NCI-H510A treated with DMSO at 0.1 percent for 48 hours (cell line): ENCODE measurements at regions not wholly inside any gene's neighbourhood (a gene's known extent, or its start where the extent isn't known, plus 50 kb on each side); places are given as distances from the start of the nearest gene placed in this dataset.
"Not testable (repeated sequence)": the region's sequence is repeated elsewhere in the genome, so short reads cannot be mapped to it uniquely, and the experiment has no call there.

ENCODE experiments used
- DNase-seq: peaks from one replicate; lab custom pipeline; 2025; lab: John Stamatoyannopoulos, UW

DNA sequence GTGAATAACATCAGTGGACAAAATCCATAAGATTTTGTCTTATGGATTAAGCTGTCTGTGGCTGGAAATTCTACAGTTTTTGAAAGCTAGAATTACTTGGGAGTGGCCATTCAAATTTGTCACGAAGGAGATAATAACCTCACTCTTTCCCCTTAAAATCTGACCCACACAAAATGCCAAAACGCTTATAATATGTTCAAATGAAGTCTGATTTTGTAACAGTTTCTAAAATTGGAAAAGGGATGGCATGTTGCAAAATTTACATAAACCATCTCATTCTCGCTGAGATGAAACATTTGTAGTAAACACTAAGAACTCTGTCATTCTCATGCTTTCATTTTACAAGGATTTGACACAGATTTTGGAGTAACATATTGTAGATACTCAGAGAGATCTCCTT, 112.7 kb downstream of the GJA1 start:
- no peak for DNase-seq

DNA sequence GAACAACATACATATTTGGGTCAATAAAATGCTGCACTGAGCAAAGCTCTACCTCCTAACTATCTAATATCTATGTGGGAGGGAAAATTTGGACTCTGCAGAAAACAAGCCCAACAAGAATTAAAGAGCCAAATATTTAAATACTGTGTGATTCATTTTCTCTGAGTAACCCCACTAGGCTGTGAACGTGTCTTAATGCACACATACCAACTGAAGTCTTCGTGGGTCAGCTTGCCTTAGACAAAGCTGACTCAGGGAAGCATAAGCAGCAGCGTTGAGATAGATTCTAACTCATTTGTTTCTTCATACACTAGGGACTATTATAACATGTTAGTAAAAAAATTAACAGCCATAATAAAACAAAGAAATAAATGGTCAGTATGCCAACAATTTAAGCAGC, 114.3 kb downstream of the GJA1 start:
- DNase-seq, result no peak

GRCh38 chr6:121550491-121551010, 115.1 kb downstream of the GJA1 start:
- no peak for DNase-seq

DNA sequence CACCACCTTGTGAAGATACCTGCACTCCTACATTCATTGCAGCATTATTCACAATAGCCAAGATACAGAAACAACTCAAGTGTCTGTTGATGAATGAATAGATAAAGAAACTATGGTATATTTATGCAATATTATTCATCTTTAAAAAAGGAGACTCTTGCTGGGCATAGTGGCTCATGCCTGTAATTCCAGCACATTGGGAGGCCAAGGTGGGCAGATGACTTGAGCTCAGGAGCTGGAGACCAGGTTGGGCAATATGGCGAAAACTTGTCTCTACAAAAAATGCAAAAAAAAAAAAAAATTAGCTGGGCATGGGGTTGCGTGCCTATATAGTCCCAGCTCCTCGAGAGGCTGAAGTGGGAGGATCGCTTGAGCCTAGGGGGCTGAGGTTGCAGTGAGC, 119.8 kb downstream of the GJA1 start:
- no peak for DNase-seq

DNA sequence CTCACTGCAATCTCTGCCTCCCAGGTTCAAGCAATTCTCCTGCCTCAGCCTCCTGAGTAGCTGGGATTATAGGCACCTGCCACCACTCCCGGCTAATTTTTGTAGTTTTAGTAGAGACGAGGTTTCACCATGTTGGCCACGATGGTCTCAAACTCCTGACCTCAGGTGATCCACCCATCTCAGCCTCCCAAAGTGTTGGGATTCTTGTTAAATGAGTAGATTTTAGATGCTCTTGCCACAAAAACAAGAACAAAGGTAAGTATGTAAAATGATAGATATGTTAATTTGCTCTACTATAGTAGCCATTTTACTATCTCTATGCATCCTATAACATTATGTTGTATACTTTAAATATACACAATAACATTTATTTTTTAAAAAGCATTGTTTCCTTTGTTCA, 120.7 kb downstream of the GJA1 start:
- DNase-seq, result not testable (repeated sequence)

DNA sequence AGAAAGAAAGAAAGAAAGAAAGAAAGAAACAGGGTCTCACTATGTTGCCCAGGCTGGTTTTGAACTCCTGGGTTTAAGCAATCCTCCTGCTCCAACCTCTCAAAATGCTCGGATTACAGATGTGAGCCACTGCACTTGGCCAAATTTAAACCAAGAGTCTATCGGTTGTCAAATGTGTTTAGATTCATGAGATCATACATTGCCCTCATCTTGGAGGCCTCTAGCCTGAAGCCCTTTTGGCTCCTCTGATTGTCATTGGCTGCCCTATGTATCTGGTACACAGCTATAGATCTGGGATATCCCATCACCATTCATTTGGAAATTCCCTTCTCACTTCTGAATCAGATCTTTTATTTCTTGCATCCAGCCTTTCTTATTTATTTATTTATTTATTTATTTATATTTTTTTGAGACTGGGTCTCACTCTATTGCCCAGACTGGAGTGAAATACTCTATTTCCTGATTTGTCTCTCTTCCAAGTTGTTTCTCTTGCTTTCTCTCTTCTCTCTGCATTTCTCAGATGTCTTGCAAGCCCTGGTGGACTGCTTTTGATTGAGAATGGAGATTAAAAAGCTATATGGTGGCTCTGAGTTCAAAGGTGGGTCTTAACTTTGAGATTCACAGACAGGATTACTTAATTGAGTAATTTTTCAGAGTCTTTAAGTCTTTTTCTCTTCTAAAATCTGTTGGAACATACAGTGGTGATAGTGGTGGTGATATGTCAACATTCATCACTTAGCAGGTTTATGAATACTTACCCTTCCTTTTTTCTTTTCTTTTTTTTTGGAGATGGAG, 121.9 kb downstream of the GJA1 start:
- no peak for DNase-seq

GRCh38 chr6:121559611-121560269, 124.3 kb downstream of the GJA1 start:
- DNase-seq, result no peak

- no peak for DNase-seq
Measured at GRCh38 chr6:121560476-121560875, 125.0 kb downstream of the GJA1 start.

- DNase-seq, result no peak
Measured at GRCh38 chr6:121563286-121563685, 127.8 kb downstream of the GJA1 start.

DNA sequence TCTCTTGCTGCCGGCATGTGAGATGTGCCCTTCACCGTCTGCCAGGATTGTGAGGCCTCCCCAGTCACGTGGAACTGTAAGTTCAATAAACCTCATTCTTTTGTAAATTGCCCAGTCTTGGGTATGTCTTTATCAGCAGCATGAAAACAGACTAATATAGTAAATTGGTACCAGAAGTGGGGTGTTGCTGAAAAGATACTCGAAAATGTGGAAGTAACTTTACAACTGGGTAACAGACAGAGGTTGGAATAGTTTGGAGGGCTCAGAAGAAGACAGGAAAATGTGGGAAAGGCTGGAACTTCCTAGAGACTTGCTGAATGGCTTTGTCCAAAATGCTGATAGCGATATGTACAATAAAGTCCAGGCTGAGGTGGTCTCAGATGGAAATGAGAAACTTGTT, 129.1 kb downstream of the GJA1 start:
- not testable (repeated sequence) for DNase-seq

GRCh38 chr6:121571455-121571854, 136.0 kb downstream of the GJA1 start:
- no peak for DNase-seq

GRCh38 chr6:121573481-121573880, 138.0 kb downstream of the GJA1 start:
- DNase-seq, result no peak

GRCh38 chr6:121578216-121578615, 142.8 kb downstream of the GJA1 start:
- DNase-seq, result no peak

DNA sequence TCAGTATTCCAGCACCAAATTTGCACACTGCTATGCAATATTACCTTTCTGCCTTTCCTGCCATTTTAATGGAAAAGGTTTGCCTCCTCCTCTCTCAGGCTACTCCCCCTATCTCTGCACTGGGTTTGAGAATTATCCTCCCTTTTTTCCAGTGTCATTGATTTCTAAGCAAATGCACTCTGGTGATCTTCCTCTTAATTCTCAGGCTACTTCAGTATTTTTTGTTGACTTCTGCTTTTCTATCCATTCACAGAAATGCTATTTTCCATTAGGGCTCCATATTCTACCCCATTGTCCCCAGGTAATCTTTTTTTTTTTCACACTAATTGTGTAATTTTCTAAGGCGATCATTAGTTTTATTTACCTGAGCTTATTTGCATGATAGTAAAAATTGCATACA, 144.0 kb downstream of the GJA1 start:
- no peak for DNase-seq

DNA sequence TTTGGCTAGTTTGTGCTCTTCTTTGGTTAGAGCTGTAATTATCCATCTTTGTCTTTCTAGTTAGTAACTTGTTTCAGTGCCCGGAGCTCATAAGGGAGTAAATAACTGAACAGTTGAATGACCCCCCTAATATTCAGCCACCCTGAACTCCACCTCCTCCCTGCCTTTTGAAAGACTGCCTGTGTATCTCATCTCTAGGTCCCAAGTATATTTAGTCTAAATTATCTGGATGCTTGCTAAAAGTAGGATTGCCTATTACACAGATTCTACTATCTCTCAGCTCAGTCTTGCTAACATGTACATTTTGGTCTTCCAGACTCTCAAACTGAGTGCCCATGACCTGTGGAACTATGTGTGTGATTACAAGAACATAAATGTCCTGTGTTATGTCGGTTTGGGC, 145.9 kb downstream of the GJA1 start:
- no peak for DNase-seq

DNA sequence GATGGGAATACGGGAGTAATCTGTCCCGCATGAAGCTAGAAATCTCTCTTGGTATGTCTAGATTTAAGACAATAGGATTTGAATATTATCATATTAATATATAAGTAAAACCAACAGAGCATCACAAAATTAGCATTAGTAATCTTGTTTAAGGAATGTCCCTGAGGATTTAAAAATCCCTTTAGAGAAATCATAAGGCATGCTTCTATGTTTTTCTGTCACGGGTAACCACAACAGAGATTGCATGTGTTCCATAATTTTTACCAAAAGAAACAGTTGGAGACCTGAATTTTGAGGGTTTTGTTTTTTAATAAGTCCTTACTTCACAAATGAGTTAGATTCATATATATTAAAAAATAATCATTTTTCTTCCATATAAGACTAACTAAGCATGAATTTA, 146.8 kb downstream of the GJA1 start:
- DNase-seq, result no peak

DNA sequence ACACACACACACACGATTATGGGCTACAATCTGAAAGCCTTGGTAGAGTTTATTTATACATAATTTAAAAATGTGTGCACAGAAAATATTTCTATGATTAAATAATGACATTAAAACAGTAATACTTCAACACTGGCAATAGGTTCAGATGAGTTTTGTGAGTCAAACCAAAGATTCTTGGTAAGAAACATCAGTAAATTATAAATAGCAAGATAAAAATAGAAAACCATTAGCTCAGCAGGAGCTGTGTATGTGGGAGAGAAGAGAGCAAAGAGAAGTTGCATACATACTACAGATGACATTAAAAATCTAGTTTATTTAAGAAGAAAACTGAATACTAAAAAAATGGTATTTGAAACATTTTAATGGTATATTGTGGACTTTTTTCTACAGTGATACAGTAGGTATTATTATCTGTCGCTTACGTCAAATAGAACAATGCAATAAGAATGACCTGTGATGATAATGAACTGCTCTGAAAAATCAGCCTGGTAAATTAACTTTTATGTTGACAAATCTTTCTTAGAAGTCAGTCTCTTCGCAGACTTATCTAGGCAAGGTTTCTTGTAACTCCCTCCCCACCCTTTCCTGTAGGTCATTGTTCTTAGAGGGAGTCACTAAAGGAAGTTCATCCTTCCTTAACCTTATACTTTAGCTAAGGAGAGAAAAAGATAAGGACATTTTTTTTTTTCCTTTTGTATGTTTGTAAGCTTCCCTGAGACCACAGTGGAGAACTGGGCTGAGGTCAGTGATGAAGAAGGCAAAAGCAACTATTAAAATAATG, 149.3 kb downstream of the GJA1 start:
- no peak for DNase-seq

GRCh38 chr6:121590438-121590837, 155.0 kb downstream of the GJA1 start:
- DNase-seq, result no peak

DNA sequence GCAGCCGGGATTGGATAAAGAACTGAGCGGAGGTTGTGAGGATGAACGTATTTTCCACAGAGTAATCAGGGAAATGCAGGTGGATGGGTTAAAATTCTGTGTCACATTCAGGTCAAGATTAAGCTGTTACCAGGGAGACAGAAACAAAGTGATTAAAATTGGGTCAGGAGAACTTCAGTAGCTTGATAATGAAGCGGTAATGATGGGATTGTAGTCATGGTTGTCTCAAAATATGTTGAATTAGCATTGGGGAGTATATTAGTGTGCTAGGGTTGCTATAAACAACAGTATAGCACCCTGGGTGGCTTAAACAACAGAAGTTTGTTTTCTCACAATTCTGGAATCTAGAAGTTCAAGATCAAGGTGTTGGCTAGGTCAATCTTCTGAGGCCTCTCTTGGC, 155.5 kb downstream of the GJA1 start:
- no peak for DNase-seq

DNA sequence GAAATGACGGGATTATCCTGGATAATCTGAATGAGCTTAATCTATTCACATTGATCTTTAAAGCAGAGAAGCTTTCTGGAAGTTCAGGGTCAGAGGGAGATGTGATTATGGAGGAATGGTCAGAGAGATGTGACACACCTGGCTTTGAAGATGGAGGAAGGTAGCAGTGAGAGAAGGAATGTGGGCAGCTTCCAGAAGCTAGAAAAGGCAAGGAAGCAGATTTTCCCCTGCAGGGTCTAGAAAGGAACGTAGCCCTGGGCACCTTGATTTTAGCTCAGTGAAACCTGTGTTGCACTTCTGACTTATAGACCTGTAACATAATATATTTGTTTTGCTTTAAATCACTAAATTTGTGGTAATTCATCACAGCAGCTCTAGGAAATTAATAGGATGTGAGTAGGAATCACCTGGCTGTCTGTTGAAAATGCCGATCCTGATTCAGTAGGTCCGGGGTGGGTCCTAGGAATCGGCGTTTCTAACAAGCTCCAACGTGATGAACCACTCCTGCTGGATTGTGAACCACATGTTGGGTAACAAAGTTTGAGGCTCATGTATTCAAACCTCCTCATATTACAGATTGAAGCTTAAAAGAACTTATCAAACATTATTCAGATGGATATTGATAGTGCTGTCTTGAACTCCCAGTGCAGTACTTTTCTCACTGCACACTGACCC, 157.0 kb downstream of the GJA1 start:
- DNase-seq, result no peak

DNA sequence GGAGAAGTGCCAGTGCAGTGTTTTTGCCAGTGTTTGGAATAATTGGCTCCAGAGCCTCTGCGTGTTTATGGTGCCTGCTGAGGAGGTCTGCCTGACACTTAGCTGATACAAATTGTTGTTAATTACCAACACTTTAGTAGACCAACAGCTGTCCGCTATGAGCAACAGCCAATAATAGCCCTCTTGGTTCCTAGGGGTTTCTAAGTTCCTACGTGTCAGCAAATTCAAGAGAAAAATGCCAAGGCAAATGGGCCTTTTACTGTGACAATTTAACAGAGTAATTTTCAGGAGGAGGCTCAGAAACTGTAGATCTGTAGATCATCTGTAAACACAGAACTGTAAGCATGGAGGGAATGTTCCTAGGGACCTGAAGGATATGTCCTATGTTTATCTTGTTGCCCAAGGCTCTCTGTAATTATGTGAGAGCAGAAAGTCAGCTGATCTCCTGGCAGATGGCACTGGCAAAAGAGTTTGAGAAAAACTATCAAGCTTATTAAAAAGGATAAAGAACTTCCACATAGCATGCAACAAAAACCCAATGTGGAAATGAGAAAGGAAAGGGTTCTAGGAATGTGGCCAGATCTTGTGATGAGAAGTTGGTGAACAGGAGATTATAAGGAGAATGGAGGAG, 157.7 kb downstream of the GJA1 start:
- DNase-seq, result no peak

DNA sequence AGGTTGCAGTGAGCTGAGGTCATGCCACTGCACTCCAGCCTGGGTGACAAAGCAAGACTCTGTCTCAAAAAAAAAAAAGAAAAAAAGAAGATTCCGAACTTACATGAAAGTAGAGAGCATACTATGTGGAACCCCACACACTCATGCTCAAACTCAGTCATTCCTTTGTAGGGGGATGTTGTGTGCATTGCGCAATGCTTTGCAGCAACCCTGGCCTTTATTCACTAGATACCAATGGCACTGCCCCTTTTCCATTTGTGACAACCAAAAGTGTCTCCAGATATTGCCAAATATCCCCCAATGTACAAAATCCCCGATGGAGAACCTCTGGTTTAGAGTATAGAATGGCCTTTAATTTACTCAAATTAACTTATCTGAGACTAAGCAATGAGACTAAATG, 158.6 kb downstream of the GJA1 start:
- no peak for DNase-seq
